Stimulated activated CD4-positive, alpha-beta T cell treated with anti-CD3 and anti-CD28 coated beads, Interleukin-12 subunit alpha, Interleukin-12 subunit beta, amount 100 ng/mL, for 48 hours (primary cell): ENCODE measurements at regions not wholly inside any gene's neighbourhood (a gene's known extent, or its start where the extent isn't known, plus 50 kb on each side); places are given as distances from the start of the nearest gene placed in this dataset.

Source experiments
- DNase-seq, 3 donors: peaks; one replicate each; pipeline ENCODE4 v3.0.0-alpha.2; 2020; ENCODE audit warnings: low read depth in 2 of 3, low spot score in 1 of 3

GRCh38 chr4:136769717-136770116 lies 762.6 kb downstream of the PCDH18 start:
- DNase-seq = no peak

- DNase-seq = no peak
Observed at GRCh38 chr4:136768925-136769275, 763.4 kb downstream of the PCDH18 start.

GRCh38 chr4:136768213-136768924 lies 763.9 kb downstream of the PCDH18 start:
- DNase-seq = no peak

- DNase-seq = no peak
Observed at GRCh38 chr4:136763919-136764318, 768.4 kb downstream of the PCDH18 start.

- no peak for DNase-seq
Observed at GRCh38 chr4:136755531-136755916, 776.8 kb downstream of the PCDH18 start.

- no peak for DNase-seq
Observed at GRCh38 chr4:136754810-136755530, 777.3 kb downstream of the PCDH18 start.

- DNase-seq = no peak
Observed at GRCh38 chr4:136751556-136751955, 780.7 kb downstream of the PCDH18 start.

- no peak for DNase-seq
Observed at GRCh38 chr4:136750897-136751296, 781.4 kb downstream of the PCDH18 start.

GRCh38 chr4:136749989-136750388 lies 782.3 kb downstream of the PCDH18 start:
- no peak for DNase-seq

GRCh38 chr4:136748773-136749172 lies 783.5 kb downstream of the PCDH18 start:
- no peak for DNase-seq

GRCh38 chr4:136748165-136748564 lies 784.1 kb downstream of the PCDH18 start:
- no peak for DNase-seq

GRCh38 chr4:136743238-136743637 lies 789.1 kb downstream of the PCDH18 start:
- DNase-seq = no peak

GRCh38 chr4:136742333-136742732 lies 790.0 kb downstream of the PCDH18 start:
- DNase-seq = no peak

- no peak for DNase-seq
Observed at GRCh38 chr4:136741468-136741867, 790.8 kb downstream of the PCDH18 start.

GRCh38 chr4:136740326-136740725 lies 792.0 kb downstream of the PCDH18 start:
- DNase-seq = no peak

- no peak for DNase-seq
Observed at GRCh38 chr4:136737066-136737465, 795.2 kb downstream of the PCDH18 start.

- no peak for DNase-seq
Observed at GRCh38 chr4:136731025-136731424, 801.3 kb downstream of the PCDH18 start.

GRCh38 chr4:136725286-136726081 lies 806.8 kb downstream of the PCDH18 start:
- DNase-seq = no peak

- DNase-seq = no peak
Observed at GRCh38 chr4:136713140-136713539, 819.2 kb downstream of the PCDH18 start.

GRCh38 chr4:136709897-136710296 lies 822.4 kb downstream of the PCDH18 start:
- DNase-seq = no peak

GRCh38 chr4:136706942-136707341 lies 825.4 kb downstream of the PCDH18 start:
- no peak for DNase-seq

- DNase-seq = no peak
Observed at GRCh38 chr4:136699905-136700304, 832.4 kb downstream of the PCDH18 start.
